ENCODE measurements at regions not wholly inside any gene's neighbourhood (a gene's known extent, or its start where the extent isn't known, plus 50 kb on each side); places are given as distances from the start of the nearest gene placed in this dataset.
A peak's percentile ranks its signal among the peaks of the same experiment; 100 is the strongest.

DNA sequence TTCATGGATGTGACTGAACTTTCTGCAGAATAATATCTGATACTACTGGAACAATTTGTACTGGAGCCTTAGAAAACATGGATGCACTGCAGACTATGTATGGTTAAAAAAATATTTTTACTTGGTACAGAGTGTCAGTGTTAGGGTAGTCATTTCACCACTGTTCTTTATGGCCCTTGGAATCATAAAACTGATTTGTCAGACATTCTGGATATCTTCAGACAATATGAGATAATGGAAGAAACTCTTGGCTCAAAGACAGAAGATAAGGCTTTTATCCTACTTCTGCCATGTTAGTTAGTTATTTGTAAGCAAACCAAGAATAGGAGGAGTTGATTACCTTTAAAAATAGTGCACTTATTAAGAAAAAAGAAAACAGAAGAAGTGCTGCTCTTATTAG is 209.4 kb downstream of the LRIG3 start:
- H3K4me1 ChIP-seq (ENCODE audit: low read depth) = no peaks in the 10 kb centered on the region
- no peak overlapping the region for H3K4me3 ChIP-seq
- DNase-seq (ENCODE audit: low read depth in 1 of 2, low spot score in 1 of 2) = no peak
- no peaks in the 10 kb centered on the region for H3K27me3 ChIP-seq
- TF ChIP-seq, protein P1, sequence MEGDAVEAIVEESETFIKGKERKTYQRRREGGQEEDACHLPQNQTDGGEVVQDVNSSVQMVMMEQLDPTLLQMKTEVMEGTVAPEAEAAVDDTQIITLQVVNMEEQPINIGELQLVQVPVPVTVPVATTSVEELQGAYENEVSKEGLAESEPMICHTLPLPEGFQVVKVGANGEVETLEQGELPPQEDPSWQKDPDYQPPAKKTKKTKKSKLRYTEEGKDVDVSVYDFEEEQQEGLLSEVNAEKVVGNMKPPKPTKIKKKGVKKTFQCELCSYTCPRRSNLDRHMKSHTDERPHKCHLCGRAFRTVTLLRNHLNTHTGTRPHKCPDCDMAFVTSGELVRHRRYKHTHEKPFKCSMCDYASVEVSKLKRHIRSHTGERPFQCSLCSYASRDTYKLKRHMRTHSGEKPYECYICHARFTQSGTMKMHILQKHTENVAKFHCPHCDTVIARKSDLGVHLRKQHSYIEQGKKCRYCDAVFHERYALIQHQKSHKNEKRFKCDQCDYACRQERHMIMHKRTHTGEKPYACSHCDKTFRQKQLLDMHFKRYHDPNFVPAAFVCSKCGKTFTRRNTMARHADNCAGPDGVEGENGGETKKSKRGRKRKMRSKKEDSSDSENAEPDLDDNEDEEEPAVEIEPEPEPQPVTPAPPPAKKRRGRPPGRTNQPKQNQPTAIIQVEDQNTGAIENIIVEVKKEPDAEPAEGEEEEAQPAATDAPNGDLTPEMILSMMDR (IDR thresholded peaks at IDR 0.05; ENCODE audit: low read depth, low read length) = no peak
- H3K9me3 ChIP-seq (ENCODE audit: low read depth) = no peaks in the 10 kb centered on the region
- H3K27ac ChIP-seq = no peak overlapping the region
- no peaks in the 10 kb centered on the region for H3K36me3 ChIP-seq

DNA sequence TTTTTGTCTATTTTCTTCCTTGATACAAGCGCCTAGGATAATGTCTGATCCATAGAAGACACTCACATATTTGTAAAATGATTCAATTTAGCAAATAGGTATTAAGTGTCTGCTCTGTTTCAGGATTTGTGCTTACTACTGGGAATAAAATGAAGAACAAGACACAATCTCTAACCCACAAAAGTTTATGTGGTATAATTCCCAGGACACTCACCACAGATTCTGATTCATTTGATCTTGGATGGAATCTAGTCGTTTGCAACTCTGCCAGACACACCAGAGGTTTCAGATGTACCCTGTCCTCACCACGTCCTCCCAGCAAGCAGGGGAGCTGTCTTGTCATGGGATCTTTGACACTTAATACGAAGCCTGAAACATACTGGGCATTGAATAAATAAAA is 208.3 kb downstream of the LRIG3 start:
- TF ChIP-seq, protein P1 (IDR thresholded peaks at IDR 0.05; ENCODE audit: low read depth, low read length) = no peak
- Histone ChIP-seq H3K27me3 (no peaks in the 10 kb centered on the region), H3K4me3 (no peak overlapping the region), H3K36me3 (no peaks in the 10 kb centered on the region), H3K9me3 (ENCODE audit: low read depth) (no peaks in the 10 kb centered on the region), H3K27ac (no peak overlapping the region), H3K4me1 (ENCODE audit: low read depth) (no peaks in the 10 kb centered on the region)
- peak in 1 of 2 donors; percentile 20 for DNase-seq (ENCODE audit: low read depth in 1 of 2, low spot score in 1 of 2)

DNA sequence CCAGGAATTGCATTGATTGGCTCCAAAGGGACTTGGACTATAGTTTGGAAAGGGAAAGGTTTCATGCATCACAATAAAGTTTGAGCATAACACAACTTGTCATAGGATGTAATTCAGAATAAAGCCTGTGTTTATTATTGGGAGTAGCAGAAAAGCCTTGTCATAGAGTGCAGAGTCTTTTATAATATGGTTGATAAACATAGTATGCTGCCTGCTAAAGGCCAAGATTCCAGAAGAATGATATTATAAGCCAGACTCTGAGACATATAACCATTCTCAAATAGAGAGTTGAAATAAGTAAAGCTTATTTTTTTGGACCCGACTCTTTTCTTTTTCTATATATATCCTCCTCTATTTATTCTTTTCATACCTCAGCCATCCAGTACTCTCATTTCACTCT is 207.3 kb downstream of the LRIG3 start:
- DNase-seq (ENCODE audit: low read depth in 1 of 2, low spot score in 1 of 2) = no peak
- no peak overlapping the region for H3K27ac ChIP-seq
- H3K36me3 ChIP-seq = no peaks in the 10 kb centered on the region
- H3K4me3 ChIP-seq = no peak overlapping the region
- no peaks in the 10 kb centered on the region for H3K9me3 ChIP-seq (ENCODE audit: low read depth)
- TF ChIP-seq, protein P1 (IDR thresholded peaks at IDR 0.05; ENCODE audit: low read depth, low read length) = no peak
- H3K27me3 ChIP-seq = no peaks in the 10 kb centered on the region
- no peaks in the 10 kb centered on the region for H3K4me1 ChIP-seq (ENCODE audit: low read depth)

DNA sequence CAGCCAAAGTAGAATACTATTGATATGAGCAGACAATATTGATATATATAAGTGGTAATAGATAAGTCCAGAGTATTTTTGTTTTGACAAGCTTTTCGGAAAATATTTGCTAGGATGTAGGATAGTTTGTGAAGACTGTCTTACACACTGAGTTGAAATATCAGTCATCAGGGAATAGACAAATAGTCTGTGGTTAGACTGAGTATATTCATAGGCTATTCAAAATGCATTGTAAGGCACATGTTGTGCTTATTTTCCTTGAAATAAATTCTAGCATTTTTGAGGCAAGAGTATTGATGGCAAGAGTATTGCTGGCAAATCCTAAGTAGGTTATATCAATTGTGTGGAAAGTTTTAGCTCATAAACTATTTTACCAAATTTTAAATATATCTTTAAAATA is 201.1 kb downstream of the LRIG3 start:
- Histone ChIP-seq H3K4me1 (ENCODE audit: low read depth) (no peaks in the 10 kb centered on the region), H3K27me3 (no peaks in the 10 kb centered on the region), H3K9me3 (ENCODE audit: low read depth) (no peaks in the 10 kb centered on the region), H3K27ac (no peak overlapping the region), H3K36me3 (no peaks in the 10 kb centered on the region), H3K4me3 (no peak overlapping the region)
- TF ChIP-seq, protein P1 (IDR thresholded peaks at IDR 0.05; ENCODE audit: low read depth, low read length) = no peak
- no peak for DNase-seq (ENCODE audit: low read depth in 1 of 2, low spot score in 1 of 2)

DNA sequence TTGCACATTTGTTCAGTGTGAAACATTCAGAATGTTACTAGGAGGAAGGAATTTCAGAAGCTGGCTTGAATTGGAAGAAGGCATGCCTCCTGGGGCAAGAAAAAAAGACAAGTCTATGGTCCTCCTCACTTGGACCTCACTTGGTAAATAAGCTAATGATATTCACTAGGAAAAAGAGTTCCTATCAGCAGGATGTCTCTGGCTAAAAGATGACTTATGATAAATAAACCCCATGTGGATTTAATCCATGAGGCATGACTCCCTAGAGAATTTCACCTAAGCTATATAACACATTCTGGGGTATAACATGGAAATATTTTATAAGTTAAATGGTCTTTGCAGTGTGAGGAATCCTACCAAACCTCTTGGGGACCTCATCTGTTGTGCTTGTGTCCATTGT is 199.9 kb downstream of the LRIG3 start:
- H3K4me3 ChIP-seq = no peak overlapping the region
- DNase-seq (ENCODE audit: low read depth in 1 of 2, low spot score in 1 of 2) = no peak
- no peak overlapping the region for H3K27ac ChIP-seq
- H3K36me3 ChIP-seq = no peaks in the 10 kb centered on the region
- no peaks in the 10 kb centered on the region for H3K27me3 ChIP-seq
- no peaks in the 10 kb centered on the region for H3K4me1 ChIP-seq (ENCODE audit: low read depth)
- TF ChIP-seq, protein P1 (IDR thresholded peaks at IDR 0.05; ENCODE audit: low read depth, low read length) = no peak
- H3K9me3 ChIP-seq (ENCODE audit: low read depth) = no peaks in the 10 kb centered on the region

Measured in cardiac muscle cell (in vitro differentiated cells and primary cell).